ENCODE measurements at regions not wholly inside any gene's neighbourhood (a gene's known extent, or its start where the extent isn't known, plus 50 kb on each side); places are given as distances from the start of the nearest gene placed in this dataset.

DNA sequence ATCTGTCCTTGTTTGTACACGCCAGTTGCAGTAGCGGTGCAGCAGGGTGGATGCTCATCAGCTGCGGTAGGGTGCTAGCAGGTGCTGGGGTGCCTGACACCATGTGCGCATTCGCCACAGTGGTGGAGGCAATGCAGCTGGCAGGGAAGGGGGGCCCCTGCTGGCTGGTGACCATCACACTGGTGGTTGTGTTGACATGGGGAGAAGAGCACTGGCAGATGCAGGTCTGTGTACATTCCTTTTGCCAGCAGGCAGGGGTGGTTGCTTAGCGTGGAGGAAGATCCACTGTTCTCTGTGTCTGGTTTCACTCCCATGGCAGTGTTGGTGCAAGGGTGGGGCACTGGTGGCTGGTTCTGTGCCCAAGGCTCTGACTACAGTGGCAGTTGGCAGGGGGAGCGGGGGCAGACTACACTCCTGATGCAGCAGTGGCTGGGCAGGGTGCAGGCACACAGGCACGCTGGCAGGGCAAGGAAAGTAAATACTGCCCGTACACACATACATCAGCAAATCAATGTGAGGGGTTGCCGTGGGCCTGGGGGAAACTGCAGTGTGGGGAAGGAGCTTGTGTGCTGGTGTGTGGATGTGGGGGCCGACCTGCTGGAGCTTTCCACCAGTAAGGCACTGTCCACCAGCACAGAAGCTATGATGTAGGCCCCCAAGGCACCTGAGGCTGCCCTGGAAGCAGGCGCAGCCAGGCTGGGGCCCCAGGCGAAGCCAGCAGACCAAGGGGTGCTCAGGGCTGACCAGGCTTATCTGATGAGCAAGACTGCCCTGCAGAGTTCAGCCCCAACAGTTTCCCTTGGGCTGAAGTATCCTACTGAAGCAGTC lies 87.2 kb upstream of the UNC5B start:
- Histone ChIP-seq H3K4me1 (no peaks in the 10 kb centered on the region), H3K4me3 (replicated peaks in 1 of 3) (no peak overlapping the region), H3K9me3 (no peaks in the 10 kb centered on the region), H3K27me3 (no peaks in the 10 kb centered on the region), H3K36me3 (no peaks in the 10 kb centered on the region), H3K27ac (no peak overlapping the region)
- TF ChIP-seq, protein P1, sequence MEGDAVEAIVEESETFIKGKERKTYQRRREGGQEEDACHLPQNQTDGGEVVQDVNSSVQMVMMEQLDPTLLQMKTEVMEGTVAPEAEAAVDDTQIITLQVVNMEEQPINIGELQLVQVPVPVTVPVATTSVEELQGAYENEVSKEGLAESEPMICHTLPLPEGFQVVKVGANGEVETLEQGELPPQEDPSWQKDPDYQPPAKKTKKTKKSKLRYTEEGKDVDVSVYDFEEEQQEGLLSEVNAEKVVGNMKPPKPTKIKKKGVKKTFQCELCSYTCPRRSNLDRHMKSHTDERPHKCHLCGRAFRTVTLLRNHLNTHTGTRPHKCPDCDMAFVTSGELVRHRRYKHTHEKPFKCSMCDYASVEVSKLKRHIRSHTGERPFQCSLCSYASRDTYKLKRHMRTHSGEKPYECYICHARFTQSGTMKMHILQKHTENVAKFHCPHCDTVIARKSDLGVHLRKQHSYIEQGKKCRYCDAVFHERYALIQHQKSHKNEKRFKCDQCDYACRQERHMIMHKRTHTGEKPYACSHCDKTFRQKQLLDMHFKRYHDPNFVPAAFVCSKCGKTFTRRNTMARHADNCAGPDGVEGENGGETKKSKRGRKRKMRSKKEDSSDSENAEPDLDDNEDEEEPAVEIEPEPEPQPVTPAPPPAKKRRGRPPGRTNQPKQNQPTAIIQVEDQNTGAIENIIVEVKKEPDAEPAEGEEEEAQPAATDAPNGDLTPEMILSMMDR (IDR thresholded peaks at IDR 0.05) = no peak
- TF ChIP-seq POLR2A (IDR thresholded peaks at IDR 0.05) = no peak
- 87 to 94% methylated on average over 6 to 12 of the region's 13 CpGs for WGBS, 2 donors
- intact Hi-C loops (cut with DNase I) = no loop called here
- no peak for DNase-seq

DNA sequence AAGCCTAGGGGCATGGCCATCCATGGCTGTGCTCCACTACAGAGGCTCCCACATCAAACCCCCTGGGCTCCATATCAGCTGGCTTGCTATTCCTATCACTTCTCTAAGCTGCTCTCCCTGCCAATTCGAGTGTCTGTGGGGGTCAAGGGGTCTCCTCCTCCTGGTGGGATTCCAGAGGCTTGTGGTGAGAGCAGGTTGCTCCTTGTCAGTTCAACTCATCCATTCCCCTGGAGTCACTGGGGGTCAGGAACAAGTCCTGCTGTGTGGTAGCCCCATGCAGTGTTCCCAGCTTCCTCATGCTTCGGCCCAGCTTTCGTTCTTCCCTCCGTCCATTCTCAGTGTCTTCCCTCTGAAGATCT lies 86.6 kb upstream of the UNC5B start:
- no peaks in the 10 kb centered on the region for H3K4me1 ChIP-seq
- H3K9me3 ChIP-seq = no peaks in the 10 kb centered on the region
- no peak for DNase-seq
- H3K27ac ChIP-seq = no peak overlapping the region
- H3K4me3 ChIP-seq (replicated peaks in 1 of 3) = no peak overlapping the region
- H3K36me3 ChIP-seq = no peaks in the 10 kb centered on the region
- WGBS, 2 donors = 84 to 90% methylated on average over 4 of the region's 4 CpGs
- H3K27me3 ChIP-seq = no peaks in the 10 kb centered on the region
- TF ChIP-seq, protein P1 (IDR thresholded peaks at IDR 0.05) = no peak
- TF ChIP-seq POLR2A (IDR thresholded peaks at IDR 0.05) = no peak
- intact Hi-C loops (cut with DNase I) = no loop called here

DNA sequence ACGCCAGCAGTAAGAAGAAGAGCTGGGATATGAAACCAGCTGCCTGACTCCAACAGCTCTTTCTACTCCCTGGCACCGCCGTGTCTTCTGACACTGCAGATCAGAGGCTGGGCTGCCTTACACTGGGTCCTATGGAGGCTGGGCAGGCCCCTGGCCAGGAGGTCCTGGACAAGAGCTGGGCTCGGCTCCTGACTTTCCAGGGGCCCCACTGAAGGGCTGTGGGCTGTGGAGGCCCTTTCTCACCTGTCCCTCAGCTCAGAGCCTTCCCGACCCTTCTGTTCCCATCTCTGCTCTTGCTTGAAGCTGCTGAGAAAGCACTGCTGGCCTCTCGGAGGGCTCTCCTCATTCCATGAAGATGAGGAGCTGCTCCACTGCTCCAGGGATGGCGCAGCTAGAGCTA lies 85.9 kb upstream of the UNC5B start:
- H3K4me1 ChIP-seq = no peaks in the 10 kb centered on the region
- no peak for DNase-seq
- no peaks in the 10 kb centered on the region for H3K9me3 ChIP-seq
- TF ChIP-seq, protein P1 (IDR thresholded peaks at IDR 0.05) = no peak
- no peaks in the 10 kb centered on the region for H3K36me3 ChIP-seq
- no peak overlapping the region for H3K4me3 ChIP-seq (replicated peaks in 1 of 3)
- intact Hi-C loops (cut with DNase I) = no loop called here
- no peaks in the 10 kb centered on the region for H3K27me3 ChIP-seq
- H3K27ac ChIP-seq = no peak overlapping the region
- 64 to 90% methylated on average over 6 to 7 of the region's 7 CpGs for WGBS, 2 donors

DNA sequence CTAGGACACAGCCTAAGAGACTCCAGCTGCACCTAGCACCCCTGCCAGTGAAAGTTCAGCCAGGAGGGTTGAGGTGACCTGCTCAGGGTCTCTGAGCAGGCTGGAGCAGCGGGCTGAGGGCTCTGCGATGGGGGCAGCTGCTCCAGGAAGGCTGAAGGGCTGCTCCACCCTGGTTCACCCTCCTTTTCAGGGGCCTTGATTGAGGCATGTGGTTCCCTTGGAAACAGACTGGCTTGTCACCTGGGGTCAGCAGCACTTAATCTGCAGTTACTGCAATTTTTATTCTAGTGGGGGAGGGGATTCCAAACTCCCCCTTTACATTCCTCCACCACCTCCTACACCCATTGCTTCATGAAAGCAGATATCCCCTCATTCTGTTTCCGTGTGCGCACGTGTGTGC lies 85.3 kb upstream of the UNC5B start:
- intact Hi-C loops (cut with DNase I) = no loop called here
- DNase-seq = no peak
- no peaks in the 10 kb centered on the region for H3K4me1 ChIP-seq
- no peak for TF ChIP-seq POLR2A (IDR thresholded peaks at IDR 0.05)
- TF ChIP-seq, protein P1 (IDR thresholded peaks at IDR 0.05) = no peak
- H3K27me3 ChIP-seq = no peaks in the 10 kb centered on the region
- WGBS, 2 donors = 78 to 97% methylated on average over 4 to 5 of the region's 5 CpGs
- no peaks in the 10 kb centered on the region for H3K36me3 ChIP-seq
- H3K27ac ChIP-seq = no peak overlapping the region
- no peak overlapping the region for H3K4me3 ChIP-seq (replicated peaks in 1 of 3)
- no peaks in the 10 kb centered on the region for H3K9me3 ChIP-seq

DNA sequence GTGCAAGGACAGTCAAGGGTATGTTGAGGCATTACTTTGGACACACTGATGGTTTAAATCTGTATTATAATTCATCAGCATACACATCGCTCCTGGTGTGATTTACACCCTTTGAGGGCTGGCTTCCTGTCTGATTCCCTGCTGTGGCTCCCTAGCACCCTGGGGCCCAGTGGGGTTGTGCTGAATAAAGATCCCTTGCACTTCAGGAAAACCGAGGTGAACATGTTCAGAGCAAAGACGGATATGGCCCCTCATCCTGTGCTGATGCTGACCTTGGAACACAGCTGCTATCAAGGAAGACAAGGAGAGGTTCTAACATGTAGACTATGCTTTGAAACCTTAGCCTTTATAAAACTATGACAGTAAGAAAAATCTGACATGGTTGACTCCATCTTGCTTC lies 84.6 kb upstream of the UNC5B start:
- Histone ChIP-seq H3K4me1 (no peaks in the 10 kb centered on the region), H3K9me3 (no peaks in the 10 kb centered on the region), H3K27ac (no peak overlapping the region), H3K4me3 (replicated peaks in 1 of 3) (no peak overlapping the region), H3K36me3 (no peaks in the 10 kb centered on the region), H3K27me3 (no peaks in the 10 kb centered on the region)
- TF ChIP-seq, protein P1 (IDR thresholded peaks at IDR 0.05) = no peak
- TF ChIP-seq POLR2A (IDR thresholded peaks at IDR 0.05) = no peak
- intact Hi-C loops (cut with DNase I) = no loop called here
- 84 to 98% methylated on average over 3 of the region's 3 CpGs for WGBS, 2 donors
- no peak for DNase-seq

Data from thyroid gland (tissue), 4 donors.